Right ventricle myocardium superior (tissue), 1 donor: ENCODE measurements at regions not wholly inside any gene's neighbourhood (a gene's known extent, or its start where the extent isn't known, plus 50 kb on each side); places are given as distances from the start of the nearest gene placed in this dataset.
A peak's percentile ranks its signal among the peaks of the same experiment; 100 is the strongest.
"Not testable (repeated sequence)": the region's sequence is repeated elsewhere in the genome, so short reads cannot be mapped to it uniquely, and the experiment has no call there.

Experiments
- ATAC-seq: fragments of 200-7000 bp; cut with Tn5 transposase; one replicate; pipeline ENCODE4 v1.9.1; 2020; ENCODE audit warnings: mild to moderate bottlenecking; ENCODE audit not compliant: poor library complexity
- DNase-seq: peaks from one replicate; pipeline ENCODE4 v3.0.0-alpha.2; 2020
- intact Hi-C: fragments of 100-400 bp; cut with DNase I; formaldehyde crosslinking; loops from one replicate; pipeline ENCODE4 v1.11.2; 2022
- donor health status: DM: no; HTN: yes; CAD: no; lungs with severe emphysema.

DNA sequence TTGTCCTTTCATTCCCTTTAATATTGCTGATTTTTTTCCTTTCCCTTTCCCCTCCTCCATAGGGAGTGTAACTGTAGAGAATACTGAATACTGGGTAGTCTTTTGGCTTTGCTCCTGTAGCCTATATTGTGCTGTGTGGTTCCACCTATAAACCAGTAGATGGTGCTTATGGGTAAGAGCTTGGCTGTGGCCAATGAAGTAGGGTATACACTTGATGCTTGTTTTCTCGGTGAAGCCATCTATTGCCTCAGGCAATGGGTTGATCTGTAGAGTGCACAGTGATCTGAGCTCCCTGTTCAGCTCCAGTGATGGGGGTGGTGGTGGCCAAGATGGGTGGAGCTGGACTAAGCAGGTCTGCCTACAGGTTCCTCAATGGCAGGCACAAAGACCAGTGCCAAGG lies 203.3 kb upstream of the IMPG1 start:
- DNase-seq (no peak), ATAC-seq (no peak)
- intact Hi-C loops = no loop called here

GRCh38 chr6:76264468-76264867 lies 192.0 kb upstream of the IMPG1 start:
- DNase-seq (no peak), ATAC-seq (no peak)
- intact Hi-C loops = no loop called here

DNA sequence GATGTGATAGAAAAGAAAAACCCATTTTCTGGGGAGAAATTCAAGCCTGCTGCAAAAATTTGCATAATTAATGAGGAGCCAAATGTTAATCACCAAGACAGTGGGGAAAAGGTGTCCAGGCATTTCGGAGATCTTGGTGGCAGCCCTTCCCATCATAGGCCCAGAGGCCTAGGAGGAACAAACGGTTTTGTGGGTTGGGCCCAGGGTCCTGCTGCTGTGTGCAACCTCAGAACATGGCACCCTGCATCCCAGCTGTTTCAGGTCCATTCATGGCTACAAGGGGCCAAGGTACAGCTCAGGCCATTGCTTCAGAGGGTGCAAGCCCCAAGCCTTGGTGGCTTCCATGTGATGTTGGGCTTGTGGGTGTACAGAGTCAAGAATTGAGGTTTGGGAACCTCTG lies 189.8 kb upstream of the IMPG1 start:
- no peak for DNase-seq
- intact Hi-C loops = no loop called here
- ATAC-seq = no peak

DNA sequence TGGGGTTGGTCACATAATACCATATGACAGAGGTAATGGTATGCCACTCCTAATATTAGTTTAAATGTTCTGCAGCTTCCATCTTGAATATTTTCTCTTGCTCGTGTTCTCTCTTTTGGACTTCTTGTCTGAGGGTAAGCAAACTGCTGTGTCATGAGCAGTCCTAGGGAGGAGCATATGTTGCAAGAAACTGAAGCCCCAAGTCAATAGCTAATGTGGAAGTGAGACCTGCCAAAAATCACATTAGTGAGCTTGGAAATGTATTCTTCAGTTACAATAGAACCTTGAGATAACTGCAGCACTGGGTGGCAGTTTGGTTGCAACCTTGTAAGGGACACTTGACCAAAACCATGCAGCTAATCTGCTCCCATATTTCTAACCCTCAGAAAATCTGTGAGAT lies 178.2 kb upstream of the IMPG1 start:
- DNase-seq (no peak), ATAC-seq (no peak)
- intact Hi-C loops = no loop called here

- intact Hi-C loops = no loop called here
- DNase-seq = no peak
- no peak for ATAC-seq
Measured at GRCh38 chr6:76247527-76247926, 175.1 kb upstream of the IMPG1 start.

- intact Hi-C loops = no loop called here
Measured at GRCh38 chr6:76240092-76240491, 167.6 kb upstream of the IMPG1 start.

GRCh38 chr6:76230711-76231110 lies 158.2 kb upstream of the IMPG1 start:
- ATAC-seq (no peak), DNase-seq (no peak)
- intact Hi-C loops = no loop called here

More at GRCh38 chr6:76240092-76240491, 167.6 kb upstream of the IMPG1 start:
- ATAC-seq (no peak), DNase-seq (no peak)

DNA sequence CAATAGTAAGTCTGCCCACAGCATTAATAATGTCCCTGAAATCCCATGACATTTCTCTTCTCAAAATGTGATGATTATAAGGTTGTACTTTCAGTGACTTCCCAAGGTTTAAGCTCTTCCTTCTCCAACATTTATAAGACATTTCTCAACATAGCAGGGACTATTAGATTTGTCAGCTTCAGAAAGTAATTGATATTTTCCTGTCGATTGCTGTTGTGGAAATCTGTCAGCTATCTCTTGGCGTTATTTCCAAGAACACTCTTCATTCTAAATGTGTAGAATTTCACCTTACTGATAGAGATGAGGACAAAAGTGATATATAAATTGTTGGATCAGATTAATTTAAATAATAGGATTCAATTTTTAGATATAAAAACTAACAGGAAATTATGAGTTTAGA lies 149.7 kb upstream of the IMPG1 start:
- DNase-seq (no peak), ATAC-seq (no peak)
- intact Hi-C loops = no loop called here

- DNase-seq (no peak), ATAC-seq (no peak)
- intact Hi-C loops = no loop called here
Measured at GRCh38 chr6:76221525-76221924, 149.1 kb upstream of the IMPG1 start.

DNA sequence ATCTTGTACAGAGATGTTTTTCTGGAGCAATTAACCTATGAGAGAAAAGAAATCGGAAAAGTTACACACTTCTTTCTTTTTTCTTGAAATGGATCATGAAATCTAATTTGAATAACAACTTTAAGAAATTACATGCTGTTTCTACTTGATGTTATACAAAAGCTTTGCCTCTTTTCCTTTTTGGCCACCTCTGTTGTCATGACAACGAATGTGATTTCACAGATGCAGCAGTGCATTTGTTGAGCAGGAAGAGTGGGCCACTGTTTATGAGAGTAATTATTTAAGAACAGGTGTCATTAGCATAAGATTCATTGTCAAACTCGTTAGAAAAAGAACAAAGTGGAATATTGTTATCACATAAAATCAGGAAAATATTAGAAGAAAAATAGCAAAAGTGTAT lies 148.3 kb upstream of the IMPG1 start:
- intact Hi-C loops = no loop called here
- ATAC-seq (no peak), DNase-seq (no peak)

- DNase-seq (no peak), ATAC-seq (no peak)
- intact Hi-C loops = no loop called here
Measured at GRCh38 chr6:76217606-76218005, 145.1 kb upstream of the IMPG1 start.

DNA sequence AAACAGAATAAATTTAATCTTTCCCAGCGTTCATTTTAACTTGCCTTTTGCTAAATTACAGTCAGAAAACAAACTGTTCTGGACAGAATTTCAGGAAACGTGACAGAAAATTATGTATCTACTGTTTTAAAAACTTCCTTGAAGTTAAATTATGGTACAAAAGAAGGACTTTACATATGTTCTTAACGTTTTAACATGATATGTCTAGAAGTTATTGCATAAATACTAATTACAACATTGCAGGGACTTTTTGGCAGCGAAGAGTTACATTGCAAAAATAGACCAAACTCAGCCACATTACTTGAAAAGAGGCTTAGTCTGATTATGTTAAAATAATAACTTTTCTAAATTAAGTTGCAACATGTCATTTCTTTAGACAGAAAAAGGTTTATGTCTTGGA lies 142.1 kb upstream of the IMPG1 start:
- ATAC-seq (no peak), DNase-seq (no peak)
- intact Hi-C loops = no loop called here

- intact Hi-C loops = no loop called here
- no peak for ATAC-seq
- DNase-seq = no peak
Measured at GRCh38 chr6:76174722-76175121, 102.3 kb upstream of the IMPG1 start.

DNA sequence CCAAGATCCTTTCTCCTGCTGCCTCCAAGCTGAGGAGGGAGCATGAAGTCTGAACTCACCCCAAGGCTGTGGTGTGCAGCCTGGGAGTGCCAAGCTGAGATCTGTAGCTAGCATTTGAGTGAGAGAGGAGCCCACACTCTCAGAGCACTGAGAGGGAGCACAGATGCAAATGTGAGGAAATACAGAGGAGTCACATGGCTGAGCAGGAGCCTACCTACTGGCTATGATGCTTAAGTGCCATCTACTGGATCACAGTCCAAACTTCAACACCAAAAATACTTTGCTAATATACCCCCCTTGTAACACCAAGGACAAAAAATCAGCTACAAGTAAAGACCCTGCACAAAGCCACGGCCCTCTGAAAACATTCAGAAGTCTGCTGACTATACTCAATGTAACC lies 94.4 kb upstream of the IMPG1 start:
- intact Hi-C loops = no loop called here
- ATAC-seq (no peak), DNase-seq (no peak)

DNA sequence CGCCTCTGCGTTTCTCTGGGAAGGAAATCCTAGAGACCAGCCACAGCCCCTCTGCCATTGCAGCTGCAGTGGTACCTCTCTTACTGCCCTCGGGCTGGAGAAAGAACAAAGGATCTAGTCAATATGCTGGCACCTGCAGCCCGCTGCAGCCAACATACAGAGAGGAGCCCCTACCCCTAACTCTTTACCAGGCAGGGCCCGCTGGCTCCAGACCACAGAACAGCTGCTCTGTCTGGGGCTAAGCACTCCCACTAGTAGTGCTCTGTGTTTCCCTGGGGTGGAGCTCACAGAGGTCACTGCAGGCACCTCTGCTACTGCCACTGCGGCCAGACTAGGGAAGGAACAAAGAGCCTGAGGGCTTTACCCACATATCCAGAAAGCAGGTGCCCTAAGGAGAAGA lies 93.8 kb upstream of the IMPG1 start:
- DNase-seq = peak; percentile 31
- intact Hi-C loops = no loop called here
- ATAC-seq = no peak

- intact Hi-C loops = no loop called here
- DNase-seq (no peak), ATAC-seq (no peak)
Measured at GRCh38 chr6:76165471-76166221, 93.2 kb upstream of the IMPG1 start.

DNA sequence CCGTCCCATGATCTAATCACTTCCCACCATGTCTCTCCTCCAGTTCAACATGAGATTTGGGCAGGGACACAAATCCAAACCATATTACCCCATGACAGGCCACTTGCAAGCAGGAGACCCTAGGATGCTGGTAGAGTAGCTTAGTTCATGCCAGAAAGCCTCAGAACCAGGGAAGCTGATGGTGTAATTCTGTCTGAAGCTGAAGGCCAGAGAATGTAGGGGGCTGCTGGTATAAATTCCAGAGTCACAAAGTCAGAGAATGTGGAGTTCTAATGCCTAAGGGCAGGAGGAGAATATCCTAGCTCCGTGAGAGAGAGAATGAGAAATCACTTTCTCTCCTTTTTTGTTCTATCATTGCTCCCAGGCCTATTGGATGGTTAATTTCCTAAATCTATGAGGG lies 90.3 kb upstream of the IMPG1 start:
- ATAC-seq (no peak), DNase-seq (no peak)
- intact Hi-C loops = no loop called here

DNA sequence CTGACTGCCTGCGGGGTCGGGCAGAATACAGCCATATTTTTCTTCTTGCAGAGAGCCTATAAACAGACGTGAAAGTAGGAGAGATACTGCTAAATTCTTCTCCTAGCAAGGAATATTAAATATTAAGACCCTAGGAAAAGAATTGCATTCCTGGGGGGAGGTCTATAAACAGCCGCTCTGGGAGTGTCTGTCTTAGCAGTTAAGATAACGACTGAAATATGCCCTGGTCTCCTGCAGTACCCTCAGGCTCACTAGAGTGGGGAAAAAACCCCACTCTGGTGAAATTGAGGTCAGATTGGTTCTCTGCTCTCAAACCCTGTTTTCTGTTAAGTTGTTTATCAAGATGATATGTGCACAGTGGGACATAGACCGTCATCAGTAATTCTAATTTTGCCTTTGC lies 85.3 kb upstream of the IMPG1 start:
- DNase-seq, ATAC-seq, intact Hi-C loops: not testable (repeated sequence)

DNA sequence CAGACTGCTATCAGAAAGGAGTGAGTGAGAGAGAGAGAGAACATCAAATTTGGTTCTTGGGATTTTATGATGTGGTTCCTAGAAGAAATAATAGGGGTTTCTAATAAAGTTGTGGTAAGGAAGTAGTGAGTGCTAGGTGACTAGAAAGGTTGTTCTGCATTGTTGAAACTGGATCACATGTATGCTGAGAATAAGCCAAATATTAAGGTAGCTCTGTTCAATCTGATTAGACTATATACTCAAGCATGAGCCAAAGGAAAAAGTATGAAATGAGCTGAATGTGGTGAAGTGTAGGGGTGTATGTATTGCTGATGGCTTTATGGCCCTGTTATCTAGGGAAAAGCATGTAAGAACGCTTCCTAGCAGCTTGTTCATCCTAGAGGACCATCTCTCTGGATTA lies 63.0 kb upstream of the IMPG1 start:
- DNase-seq (no peak), ATAC-seq (no peak)
- intact Hi-C loops = no loop called here

DNA sequence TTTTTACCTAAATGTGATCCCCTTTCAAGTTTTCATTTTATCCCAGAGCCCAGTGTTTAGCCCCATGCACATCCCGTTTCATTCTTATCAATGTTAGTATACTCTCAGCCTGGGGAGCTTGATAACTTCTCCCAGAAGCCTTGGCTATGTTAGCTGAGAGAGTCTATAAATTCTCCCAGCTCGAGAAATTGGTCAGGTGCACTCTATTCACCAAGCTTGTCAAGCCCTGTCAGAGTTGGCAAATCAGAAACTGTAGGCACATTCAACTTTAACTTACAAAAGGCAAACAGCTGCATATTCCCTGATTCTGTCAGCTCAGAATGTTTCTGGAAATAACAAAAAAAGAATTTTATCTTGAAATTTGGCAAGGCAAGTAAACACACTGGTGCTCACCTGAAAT lies 62.2 kb upstream of the IMPG1 start:
- ATAC-seq (no peak), DNase-seq (no peak)
- intact Hi-C loops = no loop called here

- no peak for DNase-seq
- intact Hi-C loops = no loop called here
- no peak for ATAC-seq
Measured at GRCh38 chr6:76124018-76124417, 51.6 kb upstream of the IMPG1 start.
